ENCODE measurements at regions not wholly inside any gene's neighbourhood (a gene's known extent, or its start where the extent isn't known, plus 50 kb on each side); places are given as distances from the start of the nearest gene placed in this dataset.
"Not testable (repeated sequence)": the region's sequence is repeated elsewhere in the genome, so short reads cannot be mapped to it uniquely, and the experiment has no call there.

- ChIA-PET POLR2A (no interaction called here), CTCF (interaction anchor here (0.5 kb wide), 1 partner anchor 120 kb away, joined by 3 read pairs; no protein-coding TSS in a partner anchor)
- TF ChIP-seq CTCF (IDR thresholded peaks at IDR 0.05; ENCODE audit: insufficient read depth, low read depth, low read length): no peak
- peak; percentile 26 for DNase-seq (ENCODE audit: low read depth)
- no peak overlapping the region for H3K4me3 ChIP-seq (ENCODE audit: low read depth, low read length)
- no peaks in the 10 kb centered on the region for H3K36me3 ChIP-seq (ENCODE audit: control insufficient read depth, insufficient read depth, low read length)
- H3K27me3 ChIP-seq (ENCODE audit: control insufficient read depth, insufficient read depth, low read length): no peaks in the 10 kb centered on the region
Measured at GRCh38 chr4:156290811-156291210, 337.1 kb upstream of the CTSO start.

- H3K36me3 ChIP-seq (ENCODE audit: control insufficient read depth, insufficient read depth, low read length); H3K4me3 ChIP-seq (ENCODE audit: low read depth, low read length); H3K27me3 ChIP-seq (ENCODE audit: control insufficient read depth, insufficient read depth, low read length); POLR2A ChIA-PET; DNase-seq (ENCODE audit: low read depth): not testable (repeated sequence)
- CTCF ChIA-PET: interaction anchor here (0.5 kb wide), 1 partner anchor 120 kb away, joined by 3 read pairs; no protein-coding TSS in a partner anchor
Measured at GRCh38 chr4:156290026-156290425, 336.4 kb upstream of the CTSO start.

- DNase-seq (ENCODE audit: low read depth): no peak
- no peak overlapping the region for H3K4me3 ChIP-seq (ENCODE audit: low read depth, low read length)
- CTCF ChIA-PET: interaction anchor here (0.7 to 1.2 kb wide), 3 partner anchors 13 to 692 kb away, joined by 3 to 4 read pairs (median 3); no protein-coding TSS in a partner anchor
- H3K36me3 ChIP-seq (ENCODE audit: control insufficient read depth, insufficient read depth, low read length): no peaks in the 10 kb centered on the region
- no peak for TF ChIP-seq CTCF (IDR thresholded peaks at IDR 0.05; ENCODE audit: insufficient read depth, low read depth, low read length)
- H3K27me3 ChIP-seq (ENCODE audit: control insufficient read depth, insufficient read depth, low read length): no peaks in the 10 kb centered on the region
- POLR2A ChIA-PET: interaction anchor here (0.5 kb wide), 1 partner anchor 50 kb away, joined by 3 read pairs; no protein-coding TSS in a partner anchor
Measured at GRCh38 chr4:156280686-156281085, 327.0 kb upstream of the CTSO start.

GRCh38 chr4:156265407-156265806 lies 311.7 kb upstream of the CTSO start:
- Histone ChIP-seq H3K36me3 (ENCODE audit: control insufficient read depth, insufficient read depth, low read length) (no peaks in the 10 kb centered on the region), H3K4me3 (ENCODE audit: low read depth, low read length) (no peak overlapping the region), H3K27me3 (ENCODE audit: control insufficient read depth, insufficient read depth, low read length) (no peaks in the 10 kb centered on the region)
- POLR2A ChIA-PET: no interaction called here
- DNase-seq (ENCODE audit: low read depth): no peak
- CTCF ChIA-PET: no interaction called here
- no peak for TF ChIP-seq CTCF (IDR thresholded peaks at IDR 0.05; ENCODE audit: insufficient read depth, low read depth, low read length)

GRCh38 chr4:156261230-156261629 lies 307.6 kb upstream of the CTSO start:
- DNase-seq (ENCODE audit: low read depth): no peak
- ChIA-PET POLR2A (no interaction called here), CTCF (no interaction called here)
- no peak for TF ChIP-seq CTCF (IDR thresholded peaks at IDR 0.05; ENCODE audit: insufficient read depth, low read depth, low read length)
- H3K36me3 ChIP-seq (ENCODE audit: control insufficient read depth, insufficient read depth, low read length): no peaks in the 10 kb centered on the region
- H3K4me3 ChIP-seq (ENCODE audit: low read depth, low read length): no peak overlapping the region
- no peaks in the 10 kb centered on the region for H3K27me3 ChIP-seq (ENCODE audit: control insufficient read depth, insufficient read depth, low read length)

Data from BJ (cell line).